NAMALWA (cell line): ENCODE measurements at regions not wholly inside any gene's neighbourhood (a gene's known extent, or its start where the extent isn't known, plus 50 kb on each side); places are given as distances from the start of the nearest gene placed in this dataset.
A peak's percentile ranks its signal among the peaks of the same experiment; 100 is the strongest.
"Not testable (repeated sequence)": the region's sequence is repeated elsewhere in the genome, so short reads cannot be mapped to it uniquely, and the experiment has no call there.

ENCODE experiments used
- DNase-seq: peaks from one replicate; pipeline ENCODE4 v3.0.0-alpha.2; 2015; ENCODE audit warnings: low spot score

- no peak for DNase-seq
Measured at GRCh38 chr7:10284001-10284400, 689.7 kb upstream of the PHF14 start.

DNA sequence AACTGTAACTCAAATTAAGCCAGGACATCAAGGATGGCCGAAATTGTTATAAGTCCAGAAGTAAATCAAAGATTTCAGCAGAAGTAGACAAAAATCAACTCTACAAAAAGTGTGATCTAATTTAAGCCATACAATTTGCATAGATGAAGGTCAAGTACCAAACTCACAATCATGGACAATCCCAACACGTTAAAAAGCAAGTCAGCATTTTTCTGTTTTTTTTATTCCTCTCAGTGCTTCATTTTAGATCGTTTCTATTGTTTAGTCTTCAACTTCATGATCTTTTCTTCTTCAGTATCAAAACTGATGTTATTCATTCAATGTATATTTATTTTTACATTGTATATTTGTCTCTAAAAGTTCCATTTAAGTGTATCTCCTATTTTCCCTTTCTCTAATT, 674.3 kb upstream of the PHF14 start:
- no peak for DNase-seq

DNA sequence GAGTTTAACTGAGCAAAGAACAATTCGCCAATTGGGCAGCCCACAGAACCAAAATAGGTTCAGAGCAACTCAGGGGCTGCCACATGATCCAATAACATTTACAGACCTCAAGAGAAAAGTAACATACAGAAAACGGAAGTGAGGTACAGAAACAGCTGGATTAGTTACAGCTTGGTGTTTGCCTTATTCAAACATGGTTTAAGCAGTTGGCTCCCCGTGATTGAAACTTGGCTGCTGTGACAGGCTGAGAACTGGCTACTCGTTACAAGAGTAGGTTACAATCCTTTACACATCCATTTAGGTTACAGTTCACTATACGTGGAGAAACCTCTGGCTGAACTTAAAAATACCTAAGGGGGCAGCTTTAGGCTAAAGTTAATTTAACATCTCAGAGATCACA, 673.1 kb upstream of the PHF14 start:
- peak; percentile 62 for DNase-seq

GRCh38 chr7:10308276-10308675, 665.4 kb upstream of the PHF14 start:
- DNase-seq: no peak

- DNase-seq: no peak
Measured at GRCh38 chr7:10312942-10313341, 660.7 kb upstream of the PHF14 start.

DNA sequence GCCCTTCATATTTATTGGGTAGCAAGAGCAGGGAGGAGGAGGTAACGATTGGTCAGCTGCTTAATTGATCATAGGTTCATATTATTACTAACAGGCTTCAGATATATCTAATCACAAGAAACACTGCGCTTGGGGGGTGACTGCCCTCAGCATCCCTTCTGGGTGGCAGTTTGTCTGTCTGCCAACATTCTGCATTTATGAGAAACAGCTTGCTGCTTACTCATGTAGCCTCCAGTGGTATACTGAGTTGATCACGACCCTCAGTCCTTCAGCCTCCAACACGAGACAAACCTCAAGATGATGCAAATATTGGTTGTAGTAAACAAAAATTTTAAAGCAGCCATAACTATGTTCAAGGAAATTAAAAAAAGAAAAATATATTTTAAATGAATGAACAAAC, 657.8 kb upstream of the PHF14 start:
- DNase-seq: no peak

DNA sequence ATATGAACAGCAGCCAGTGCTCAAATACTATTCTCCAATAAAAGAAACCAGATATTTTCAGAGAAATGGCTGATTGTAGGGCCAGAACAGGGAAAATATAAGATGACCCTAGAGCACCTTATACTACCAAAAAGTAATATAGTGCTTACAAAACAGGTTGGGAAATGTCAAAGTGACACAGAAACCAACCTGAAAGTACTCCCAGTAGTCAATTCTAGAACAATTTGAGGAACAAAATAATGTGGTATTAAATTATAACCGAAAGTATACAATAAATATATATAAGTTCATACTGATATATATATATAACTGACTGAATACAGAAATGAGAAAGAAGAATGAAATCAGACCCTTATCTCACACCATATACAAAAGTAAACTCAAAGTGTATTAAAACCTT, 657.2 kb upstream of the PHF14 start:
- DNase-seq: no peak

- no peak for DNase-seq
Measured at GRCh38 chr7:10325395-10325794, 648.3 kb upstream of the PHF14 start.

GRCh38 chr7:10343108-10343507, 630.6 kb upstream of the PHF14 start:
- DNase-seq: no peak

DNA sequence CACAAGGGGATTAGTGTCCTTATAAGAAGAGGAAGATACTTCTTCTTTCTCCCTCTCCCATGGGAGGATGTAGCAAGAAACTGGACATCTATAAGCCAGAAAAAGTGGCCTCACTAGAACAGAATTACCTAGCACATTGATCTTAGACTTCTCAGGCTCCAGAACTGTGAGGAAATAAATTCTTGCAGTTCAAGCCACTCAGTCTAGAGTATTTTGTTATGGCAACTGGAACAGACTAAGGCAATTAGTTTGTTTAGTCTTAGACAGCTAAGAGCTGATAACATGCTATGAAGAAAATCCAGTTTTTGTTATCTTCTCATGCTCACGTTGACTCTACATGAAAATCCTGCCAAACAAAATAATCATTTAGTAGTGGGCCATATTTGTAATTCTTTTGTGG, 627.6 kb upstream of the PHF14 start:
- no peak for DNase-seq

- DNase-seq: no peak
Measured at GRCh38 chr7:10355816-10356215, 617.9 kb upstream of the PHF14 start.

GRCh38 chr7:10360050-10360449, 613.6 kb upstream of the PHF14 start:
- no peak for DNase-seq

DNA sequence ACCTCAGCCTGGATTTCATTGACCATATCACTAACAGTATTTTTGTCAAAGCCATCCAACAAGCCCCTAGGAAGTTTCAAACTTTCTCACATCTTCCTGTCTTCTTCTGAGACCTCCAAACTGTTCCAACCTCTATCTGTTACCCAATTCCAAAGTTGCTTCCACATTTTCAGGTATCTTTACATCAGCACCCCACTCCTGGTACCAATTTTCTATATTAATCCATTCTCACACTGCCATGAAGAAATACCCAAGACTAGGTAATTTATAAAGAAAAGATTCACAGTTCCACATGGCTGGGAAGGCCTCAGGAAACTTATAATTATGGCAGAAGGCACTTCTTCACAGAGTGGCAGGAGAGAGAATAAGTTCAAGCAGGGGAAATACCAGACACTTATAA, 571.9 kb upstream of the PHF14 start:
- no peak for DNase-seq

DNA sequence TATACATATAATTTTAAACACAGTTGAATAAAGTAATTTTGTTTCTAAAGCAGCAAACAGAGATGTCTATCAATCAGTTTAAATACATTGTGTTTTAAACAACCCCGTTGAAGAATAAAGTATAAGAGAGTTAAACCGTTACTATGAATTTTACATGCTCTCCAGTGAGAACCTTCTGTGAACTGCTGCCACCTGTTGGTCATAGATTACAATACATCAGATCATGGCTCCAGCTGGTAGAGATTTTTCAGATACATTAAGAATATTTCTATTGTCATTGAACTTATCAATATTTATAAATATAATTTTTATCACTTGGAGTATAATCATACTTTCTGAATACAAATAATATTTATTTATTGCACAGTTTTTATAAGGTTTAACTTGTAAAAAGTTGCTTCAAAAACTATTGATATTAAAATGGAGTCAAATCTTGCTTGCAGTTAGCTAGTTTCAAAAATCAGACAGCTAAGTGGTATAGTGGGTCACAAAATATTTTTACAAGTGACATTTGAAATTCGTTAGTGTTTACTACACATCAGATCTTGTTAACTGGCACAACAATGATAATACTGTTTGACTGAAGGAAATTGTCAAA, 561.2 kb upstream of the PHF14 start:
- DNase-seq: peak; percentile 80

DNA sequence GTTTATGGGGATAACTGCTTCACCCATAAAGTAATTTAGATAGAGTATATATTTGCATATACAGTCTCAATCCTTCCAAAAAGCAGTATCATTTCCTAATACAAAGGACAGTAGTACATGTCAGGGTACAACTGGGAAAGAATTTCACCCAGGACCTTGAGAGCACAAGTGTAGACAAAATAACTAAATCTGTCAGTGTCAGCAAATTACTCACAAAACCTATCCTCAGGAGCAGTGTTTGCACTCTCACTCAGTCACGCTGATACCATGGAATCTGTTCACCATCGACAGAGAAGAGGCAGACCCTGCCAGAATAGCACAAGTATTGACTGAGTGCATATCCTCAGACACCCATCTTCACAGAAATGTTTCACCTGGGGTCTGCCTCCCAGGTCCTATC, 554.7 kb upstream of the PHF14 start:
- no peak for DNase-seq

- DNase-seq: no peak
Measured at GRCh38 chr7:10429031-10429430, 544.6 kb upstream of the PHF14 start.

DNA sequence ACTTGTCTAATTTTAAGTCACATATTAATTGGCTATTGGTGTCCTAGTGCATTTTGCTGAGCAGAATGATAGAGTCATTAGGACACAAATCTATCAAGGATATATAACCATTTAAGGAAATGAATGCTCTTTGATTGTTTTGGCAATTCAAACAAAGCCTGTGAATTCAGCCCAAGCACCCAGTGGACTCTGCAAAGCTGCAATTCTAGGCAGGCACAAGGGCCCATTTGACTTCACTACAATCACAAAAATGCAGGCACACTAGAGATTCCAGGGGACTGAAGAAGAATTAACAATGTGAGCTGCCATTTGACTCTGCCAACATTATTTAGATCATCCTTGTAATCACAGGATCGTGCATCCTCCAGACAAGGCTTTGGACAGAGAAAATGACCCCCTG, 544.2 kb upstream of the PHF14 start:
- no peak for DNase-seq

GRCh38 chr7:10436302-10436701, 537.4 kb upstream of the PHF14 start:
- no peak for DNase-seq

GRCh38 chr7:10439027-10439426, 534.6 kb upstream of the PHF14 start:
- DNase-seq: no peak

GRCh38 chr7:10455936-10456335, 517.7 kb upstream of the PHF14 start:
- no peak for DNase-seq

- DNase-seq: no peak
Measured at GRCh38 chr7:10460474-10460873, 513.2 kb upstream of the PHF14 start.

GRCh38 chr7:10463701-10464100, 510.0 kb upstream of the PHF14 start:
- no peak for DNase-seq

GRCh38 chr7:10465536-10465935, 508.1 kb upstream of the PHF14 start:
- not testable (repeated sequence) for DNase-seq

GRCh38 chr7:10468908-10469307, 504.8 kb upstream of the PHF14 start:
- no peak for DNase-seq

GRCh38 chr7:10469476-10469875, 504.2 kb upstream of the PHF14 start:
- no peak for DNase-seq
